Psoas muscle (tissue), 7 donors: ENCODE measurements at regions not wholly inside any gene's neighbourhood (a gene's known extent, or its start where the extent isn't known, plus 50 kb on each side); places are given as distances from the start of the nearest gene placed in this dataset.

ENCODE experiments used
- ATAC-seq, 4 donors: fragments of 200-7000 bp; cut with Tn5 transposase; one replicate each; pipeline ENCODE4 v1.9.1; 2020; ENCODE audit warnings: moderate library complexity in 3 of 4, mild to moderate bottlenecking in 2 of 4
- DNase-seq, 2 donors: peaks; one replicate each; pipeline ENCODE4 v3.0.0-alpha.2; 2020
- H3K27ac ChIP-seq: fragments of 200-600 bp; one replicate; pipeline ENCODE4 v1.8.0; 2022
- H3K27me3 ChIP-seq, 3 donors: fragments of 200-600 bp in 1 of 3; one replicate each; pipeline versions ENCODE4 v1.6.1 to v1.8.0; 2013 to 2022; ENCODE audit warnings: low read length in 2 of 3, mild to moderate bottlenecking in 2 of 3, moderate library complexity in 1 of 3; ENCODE audit not compliant: insufficient read depth in 3 of 3
- H3K36me3 ChIP-seq, 2 donors: fragments of 200-600 bp in 1 of 2; one replicate each; pipeline versions ENCODE4 v1.6.1 to v1.8.0; 2013 to 2022; ENCODE audit warnings: low read depth in 1 of 2, mild to moderate bottlenecking in 1 of 2, moderate library complexity in 1 of 2; ENCODE audit not compliant: insufficient read depth in 1 of 2
- H3K4me1 ChIP-seq: fragments of 200-600 bp; one replicate; pipeline ENCODE4 v1.8.0; 2022
- H3K4me3 ChIP-seq: fragments of 200-600 bp; one replicate; pipeline ENCODE4 v1.8.0; 2022; ENCODE audit warnings: mild to moderate bottlenecking
- H3K9me3 ChIP-seq: fragments of 200-600 bp; one replicate; pipeline ENCODE4 v1.8.0; 2022
- WGBS, 3 donors: extraction: QIAGEN DNeasy Blood & Tissue Kit; methylation state at CpG; one replicate each; pipeline versions ENCODE4 v1.1.6 to v1.1.7; 2013; 5-methylcytosine and 5-hydroxymethylcytosine counted together
- intact Hi-C, 2 donors: fragments of 100-400 bp; cut with DNase I; formaldehyde crosslinking; loops; one replicate each; pipeline versions ENCODE4 v1.11.0 to v1.14.2; 2022
- TF ChIP-seq, protein P1 (sequence below): fragments of 200-600 bp; IDR thresholded peaks from one replicate; pipeline ENCODE4 v1.8.0; 2022; ENCODE audit warnings: antibody characterized with exemption
- donor health status: healthy with polysubstance abuse.
- donor health status: DM: no; HTN: no; CAD: no; lungs with moderate emphysema.
- donor health status: Bipolar disorder and iron deficiency.
- donor health status: healthy.
- donor health status: DM: yes; HTN: yes; CAD: no.
- donor health status: DM: no; HTN: no; CAD: no.
- donor health status: DM: yes; HTN: yes; CAD: no.

DNA sequence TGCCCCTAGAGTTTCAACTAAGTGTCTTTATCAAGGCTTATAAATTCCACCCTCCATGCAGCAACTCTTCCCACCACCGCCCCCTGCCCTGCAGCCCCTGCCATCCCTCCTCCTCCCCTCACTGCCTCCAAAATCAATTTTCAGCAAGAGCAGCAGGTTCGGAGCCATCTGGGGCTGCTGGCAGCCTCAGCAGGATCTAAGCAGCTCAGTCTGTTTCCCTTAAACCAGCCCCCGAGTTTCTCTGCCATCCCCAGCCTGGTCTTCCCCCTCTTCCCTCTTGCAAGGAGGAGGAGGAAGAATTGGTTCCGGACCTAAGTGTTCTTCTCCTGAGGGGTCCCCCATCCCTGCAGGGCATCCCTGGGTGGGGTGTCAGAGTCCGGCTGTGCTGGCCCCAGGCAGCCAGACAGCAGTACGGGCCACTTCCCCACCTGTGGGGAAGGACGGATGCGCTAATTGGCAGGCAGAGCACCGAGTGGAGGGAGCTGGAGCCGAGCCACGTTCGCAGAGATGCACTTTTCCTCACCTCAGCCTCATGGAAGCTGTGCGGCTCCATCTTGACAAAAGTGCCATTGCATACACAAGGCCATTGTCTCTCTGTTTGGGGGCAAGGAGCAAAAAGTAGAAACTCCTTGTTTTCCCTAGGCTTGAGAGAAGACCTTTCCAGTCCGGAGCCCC is 189.3 kb downstream of the KCNA5 start:
- no peaks in the 10 kb centered on the region for H3K27me3 ChIP-seq
- DNase-seq (no peak), ATAC-seq (no peak)
- H3K4me3 ChIP-seq = no peak overlapping the region
- no peaks in the 10 kb centered on the region for H3K9me3 ChIP-seq
- intact Hi-C loops = no loop called here
- TF ChIP-seq, protein P1, sequence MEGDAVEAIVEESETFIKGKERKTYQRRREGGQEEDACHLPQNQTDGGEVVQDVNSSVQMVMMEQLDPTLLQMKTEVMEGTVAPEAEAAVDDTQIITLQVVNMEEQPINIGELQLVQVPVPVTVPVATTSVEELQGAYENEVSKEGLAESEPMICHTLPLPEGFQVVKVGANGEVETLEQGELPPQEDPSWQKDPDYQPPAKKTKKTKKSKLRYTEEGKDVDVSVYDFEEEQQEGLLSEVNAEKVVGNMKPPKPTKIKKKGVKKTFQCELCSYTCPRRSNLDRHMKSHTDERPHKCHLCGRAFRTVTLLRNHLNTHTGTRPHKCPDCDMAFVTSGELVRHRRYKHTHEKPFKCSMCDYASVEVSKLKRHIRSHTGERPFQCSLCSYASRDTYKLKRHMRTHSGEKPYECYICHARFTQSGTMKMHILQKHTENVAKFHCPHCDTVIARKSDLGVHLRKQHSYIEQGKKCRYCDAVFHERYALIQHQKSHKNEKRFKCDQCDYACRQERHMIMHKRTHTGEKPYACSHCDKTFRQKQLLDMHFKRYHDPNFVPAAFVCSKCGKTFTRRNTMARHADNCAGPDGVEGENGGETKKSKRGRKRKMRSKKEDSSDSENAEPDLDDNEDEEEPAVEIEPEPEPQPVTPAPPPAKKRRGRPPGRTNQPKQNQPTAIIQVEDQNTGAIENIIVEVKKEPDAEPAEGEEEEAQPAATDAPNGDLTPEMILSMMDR = no peak
- no peaks in the 10 kb centered on the region for H3K36me3 ChIP-seq
- 66 to 71% (median 67%) methylated on average over 13 to 14 of the region's 14 CpGs for WGBS, 3 donors
- H3K4me1 ChIP-seq = no peaks in the 10 kb centered on the region
- H3K27ac ChIP-seq = no peak overlapping the region

DNA sequence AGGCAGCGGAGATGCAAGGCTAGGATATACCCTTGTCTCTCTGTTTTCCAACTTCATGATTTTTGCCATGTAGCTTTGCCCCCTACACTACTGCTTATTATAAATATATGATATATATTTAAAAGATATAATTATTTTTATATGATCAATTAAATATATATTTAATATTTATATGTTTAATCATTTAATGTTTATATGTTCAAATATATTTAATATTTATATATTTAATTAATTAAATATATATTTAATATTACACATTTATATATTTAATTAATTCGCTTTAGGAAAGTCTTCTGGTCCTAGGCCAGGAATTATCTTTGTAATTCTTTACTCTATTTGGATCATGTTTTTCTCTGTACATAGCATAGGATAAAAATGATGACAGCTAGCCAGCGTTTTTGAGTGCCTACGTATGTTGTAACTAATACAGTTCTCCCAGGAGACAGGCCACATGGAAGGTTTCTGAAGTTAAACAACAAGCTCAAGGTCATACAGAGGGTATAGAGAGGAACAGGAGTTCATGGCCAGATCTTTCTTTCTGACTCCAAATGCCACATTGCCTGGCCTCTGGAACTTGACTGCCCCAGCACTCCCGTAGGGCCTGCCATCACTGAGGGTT is 192.5 kb downstream of the KCNA5 start:
- intact Hi-C loops = no loop called here
- no peak overlapping the region for H3K4me3 ChIP-seq
- H3K9me3 ChIP-seq = no peaks in the 10 kb centered on the region
- no peak for ATAC-seq
- no peaks in the 10 kb centered on the region for H3K27me3 ChIP-seq
- DNase-seq = no peak
- TF ChIP-seq, protein P1 = no peak
- H3K27ac ChIP-seq = no peak overlapping the region
- 83 to 84% (median 84%) methylated on average over 5 of the region's 5 CpGs for WGBS, 3 donors
- no peaks in the 10 kb centered on the region for H3K36me3 ChIP-seq
- no peaks in the 10 kb centered on the region for H3K4me1 ChIP-seq

DNA sequence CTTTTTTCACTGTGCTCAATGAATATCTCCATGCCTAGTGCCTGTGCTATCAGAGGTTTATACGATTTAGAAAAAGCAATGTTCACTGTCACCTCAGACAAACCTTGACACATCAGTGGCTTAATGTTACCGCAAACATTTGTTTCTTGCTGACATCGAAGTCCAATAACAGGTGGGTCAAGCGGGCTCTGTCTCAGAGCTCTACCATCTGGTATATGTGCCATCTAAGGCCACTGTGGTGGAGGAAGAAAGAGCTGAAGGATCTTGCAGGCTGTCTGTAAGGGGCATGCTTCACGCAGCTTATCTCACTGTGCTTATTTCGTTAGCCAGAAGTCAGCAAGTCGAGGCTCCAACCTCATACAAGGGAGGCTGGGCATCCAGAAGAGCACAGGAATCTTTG is 189.5 kb upstream of the NTF3 start:
- Histone ChIP-seq H3K4me3 (no peak overlapping the region), H3K4me1 (no peaks in the 10 kb centered on the region), H3K27me3 (no peaks in the 10 kb centered on the region), H3K9me3 (no peaks in the 10 kb centered on the region), H3K27ac (no peak overlapping the region), H3K36me3 (no peaks in the 10 kb centered on the region)
- intact Hi-C loops = loop anchor here in 1 of 2 donors (10.0 kb wide), 1 partner anchor 92 kb away; no protein-coding TSS in a partner anchor
- ATAC-seq (peak in 3 of 4 donors; percentile 59 to 73 (median 69)), DNase-seq (no peak)
- TF ChIP-seq, protein P1 = no peak
- 40 to 53% (median 43%) methylated on average over 7 of the region's 7 CpGs for WGBS, 3 donors

DNA sequence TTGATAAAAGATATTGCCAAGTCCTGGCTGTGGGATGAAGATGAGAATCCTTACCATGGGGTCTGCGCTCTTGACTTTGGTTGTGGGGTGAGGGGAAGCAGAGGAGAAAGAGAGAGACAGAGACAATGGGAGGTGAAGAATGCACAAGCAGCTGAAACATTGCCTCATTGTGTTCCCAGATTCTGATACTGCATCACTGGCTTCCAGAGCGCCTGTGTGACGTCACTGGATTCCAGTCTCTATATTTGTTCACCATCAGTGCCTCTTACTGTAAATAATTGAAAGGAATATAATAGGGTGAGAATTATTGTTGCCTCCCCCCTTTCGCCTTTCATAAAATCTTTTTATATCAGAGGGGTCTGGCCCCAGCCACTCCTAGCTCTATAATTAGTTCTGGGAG is 188.9 kb upstream of the NTF3 start:
- 59 to 73% (median 65%) methylated on average over 4 of the region's 4 CpGs for WGBS, 3 donors
- no peaks in the 10 kb centered on the region for H3K27me3 ChIP-seq
- H3K36me3 ChIP-seq = no peaks in the 10 kb centered on the region
- H3K4me1 ChIP-seq = no peaks in the 10 kb centered on the region
- H3K27ac ChIP-seq = no peak overlapping the region
- no peaks in the 10 kb centered on the region for H3K9me3 ChIP-seq
- intact Hi-C loops = loop anchor here in 1 of 2 donors (10.0 kb wide), 1 partner anchor 92 kb away; no protein-coding TSS in a partner anchor
- H3K4me3 ChIP-seq = no peak overlapping the region
- TF ChIP-seq, protein P1 = no peak
- ATAC-seq = peak in 3 of 4 donors; percentile 44 to 81 (median 70)
- no peak for DNase-seq
